ENCODE measurements at regions not wholly inside any gene's neighbourhood (a gene's known extent, or its start where the extent isn't known, plus 50 kb on each side); places are given as distances from the start of the nearest gene placed in this dataset.

DNA sequence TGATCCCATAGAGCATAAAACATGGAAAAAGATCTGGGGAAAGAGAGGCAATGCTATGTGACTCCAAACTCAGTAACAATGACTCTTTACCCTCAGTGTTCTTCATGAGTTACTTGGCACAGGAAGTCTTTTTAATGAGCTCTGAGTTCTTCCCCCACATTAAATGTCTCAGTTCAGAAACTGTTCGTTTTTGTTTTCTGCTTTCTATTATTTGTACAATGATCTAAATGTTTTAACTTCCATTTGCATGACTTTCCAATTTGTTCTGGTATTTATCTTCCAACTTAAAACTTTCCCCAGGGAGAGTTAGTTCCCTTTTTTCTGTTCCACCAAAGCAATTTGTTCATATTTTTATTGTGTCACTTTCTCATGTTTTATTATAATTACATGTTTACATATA lies 177.0 kb upstream of the ZBTB20 start:
- DNase-seq (no peak), ATAC-seq (ENCODE audit: low read depth) (no peak)
- Histone ChIP-seq H3K56ac (ENCODE audit: extremely low read depth, insufficient read depth, low read length) (no peak overlapping the region), H3K27me3 (ENCODE audit: control insufficient read depth, insufficient read depth, low read length) (no peaks in the 10 kb centered on the region), H3K18ac (ENCODE audit: low read depth, low read length) (no peak overlapping the region), H3K4me3 (ENCODE audit: insufficient read depth, low read depth, low read length) (no peak overlapping the region), H3K4ac (ENCODE audit: low read depth, low read length) (no peak overlapping the region), H3K4me2 (ENCODE audit: low read depth, low read length) (no peak overlapping the region), H2BK5ac (ENCODE audit: low read depth, low read length, poor library complexity, severe bottlenecking) (no peak overlapping the region), H3K79me1 (ENCODE audit: low read depth in 1 of 2, low read length in 2 of 2) (no peaks in the 10 kb centered on the region), H2AK9ac (replicated peaks; ENCODE audit: low read depth, low read length, poor library complexity) (no peak overlapping the region), H3K9me3 (ENCODE audit: control insufficient read depth, insufficient read depth, low read length) (no peaks in the 10 kb centered on the region), H2BK20ac (ENCODE audit: low read depth, low read length) (no peak overlapping the region), H3K4me1 (ENCODE audit: control insufficient read depth, insufficient read depth, low read length) (peaks cover 2% of the 10 kb centered on the region), H3K27ac (ENCODE audit: insufficient read depth, low read length) (no peak overlapping the region), H4K20me1 (ENCODE audit: insufficient read depth, low read length) (no peaks in the 10 kb centered on the region), H2BK15ac (ENCODE audit: low read depth, low read length) (no peak overlapping the region), H3K9me1 (ENCODE audit: insufficient read depth, low read length) (no peaks in the 10 kb centered on the region), H3K9ac (ENCODE audit: low read depth, low read length) (no peak overlapping the region), H4K91ac (ENCODE audit: insufficient read depth, low read depth, low read length) (no peak overlapping the region), H3K23ac (ENCODE audit: low read depth, low read length) (no peak overlapping the region), H3K36me3 (ENCODE audit: control insufficient read depth, insufficient read depth, low read length) (no peaks in the 10 kb centered on the region), H2AFZ (replicated peaks; ENCODE audit: low read length, poor library complexity) (no peak overlapping the region), H4K8ac (ENCODE audit: low read depth in 2 of 2, low read length in 2 of 2) (no peak overlapping the region), H2AK5ac (ENCODE audit: low read depth, low read length) (no peak overlapping the region), H4K5ac (ENCODE audit: low read depth, low read length) (no peak overlapping the region), H3K14ac (replicated peaks; ENCODE audit: low read depth, low read length) (no peak overlapping the region), H2BK120ac (ENCODE audit: low read depth, low read length) (no peak overlapping the region)
- CTCF ChIA-PET: no interaction called here
- intact Hi-C loops (cut with micrococcal nuclease) (no loop called here), in situ Hi-C loops (cut with MboI; ENCODE audit: low sequenced_read_pairs) (no loop called here), dilution Hi-C loops (cut with HindIII; ENCODE audit: low sequenced_read_pairs, unreplicated experiment) (no loop called here)
- WGBS, 2 experiments (ENCODE audit: extremely low coverage in 2 of 2, insufficient read length in 1 of 2): no CpG with 5 or more reads among the region's 1 CpG
- POLR2A ChIA-PET (ENCODE audit: unreplicated experiment): no interaction called here
- no peak for TF ChIP-seq MAFK (IDR thresholded peaks at IDR 0.05; ENCODE audit: low read depth, low read length)
- no peak for TF ChIP-seq RFX5 (IDR thresholded peaks at IDR 0.05; ENCODE audit: low read depth, low read length)
- TF ChIP-seq MAZ (IDR thresholded peaks at IDR 0.05; ENCODE audit: borderline replicate concordance, low read depth, low read length): no peak
- TF ChIP-seq POLR2A (IDR thresholded peaks at IDR 0.05; ENCODE audit: low read depth, low read length): no peak
- TF ChIP-seq FOS (IDR thresholded peaks at IDR 0.05; ENCODE audit: low read depth, low read length): no peak
- TF ChIP-seq, protein P1, sequence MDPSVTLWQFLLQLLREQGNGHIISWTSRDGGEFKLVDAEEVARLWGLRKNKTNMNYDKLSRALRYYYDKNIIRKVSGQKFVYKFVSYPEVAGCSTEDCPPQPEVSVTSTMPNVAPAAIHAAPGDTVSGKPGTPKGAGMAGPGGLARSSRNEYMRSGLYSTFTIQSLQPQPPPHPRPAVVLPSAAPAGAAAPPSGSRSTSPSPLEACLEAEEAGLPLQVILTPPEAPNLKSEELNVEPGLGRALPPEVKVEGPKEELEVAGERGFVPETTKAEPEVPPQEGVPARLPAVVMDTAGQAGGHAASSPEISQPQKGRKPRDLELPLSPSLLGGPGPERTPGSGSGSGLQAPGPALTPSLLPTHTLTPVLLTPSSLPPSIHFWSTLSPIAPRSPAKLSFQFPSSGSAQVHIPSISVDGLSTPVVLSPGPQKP (IDR thresholded peaks at IDR 0.05; ENCODE audit: borderline replicate concordance, low read depth, low read length): no peak
- TF ChIP-seq NFE2L2 (IDR thresholded peaks at IDR 0.05; ENCODE audit: low read depth, low read length): no peak
- TF ChIP-seq RAD21 (IDR thresholded peaks at IDR 0.05; ENCODE audit: low read length): no peak
- no peak for TF ChIP-seq BHLHE40 (IDR thresholded peaks at IDR 0.05; ENCODE audit: low read depth, low read length)
- TF ChIP-seq, protein P2, sequence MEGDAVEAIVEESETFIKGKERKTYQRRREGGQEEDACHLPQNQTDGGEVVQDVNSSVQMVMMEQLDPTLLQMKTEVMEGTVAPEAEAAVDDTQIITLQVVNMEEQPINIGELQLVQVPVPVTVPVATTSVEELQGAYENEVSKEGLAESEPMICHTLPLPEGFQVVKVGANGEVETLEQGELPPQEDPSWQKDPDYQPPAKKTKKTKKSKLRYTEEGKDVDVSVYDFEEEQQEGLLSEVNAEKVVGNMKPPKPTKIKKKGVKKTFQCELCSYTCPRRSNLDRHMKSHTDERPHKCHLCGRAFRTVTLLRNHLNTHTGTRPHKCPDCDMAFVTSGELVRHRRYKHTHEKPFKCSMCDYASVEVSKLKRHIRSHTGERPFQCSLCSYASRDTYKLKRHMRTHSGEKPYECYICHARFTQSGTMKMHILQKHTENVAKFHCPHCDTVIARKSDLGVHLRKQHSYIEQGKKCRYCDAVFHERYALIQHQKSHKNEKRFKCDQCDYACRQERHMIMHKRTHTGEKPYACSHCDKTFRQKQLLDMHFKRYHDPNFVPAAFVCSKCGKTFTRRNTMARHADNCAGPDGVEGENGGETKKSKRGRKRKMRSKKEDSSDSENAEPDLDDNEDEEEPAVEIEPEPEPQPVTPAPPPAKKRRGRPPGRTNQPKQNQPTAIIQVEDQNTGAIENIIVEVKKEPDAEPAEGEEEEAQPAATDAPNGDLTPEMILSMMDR (conservative IDR thresholded peaks at IDR 0.05; ENCODE audit: low read depth, low read length): no peak
- TF ChIP-seq SMC3 (IDR thresholded peaks at IDR 0.05; ENCODE audit: low read depth, low read length): no peak
- TF ChIP-seq MXI1 (IDR thresholded peaks at IDR 0.05; ENCODE audit: borderline replicate concordance, low read depth, low read length): no peak
- TF ChIP-seq CEBPB (IDR thresholded peaks at IDR 0.05; ENCODE audit: low read depth, low read length): no peak
- no peak for TF ChIP-seq USF2 (IDR thresholded peaks at IDR 0.05; ENCODE audit: low read depth, low read length)
- TF ChIP-seq RCOR1 (IDR thresholded peaks at IDR 0.05; ENCODE audit: insufficient replicate concordance, low read length): no peak
- no peak for TF ChIP-seq CHD1 (IDR thresholded peaks at IDR 0.05; ENCODE audit: low read depth, low read length)
- BruUV-seq (replicated peaks): no TSS peak
